A673 (cell line): ENCODE measurements at regions not wholly inside any gene's neighbourhood (a gene's known extent, or its start where the extent isn't known, plus 50 kb on each side); places are given as distances from the start of the nearest gene placed in this dataset.

Experiments used
- CTCF ChIP-seq: fragments of 300-800, 200-600 bp; sonication (generic); conservative IDR thresholded peaks from 2 replicates; pipeline ENCODE4 v1.5.1; 2017; ENCODE audit warnings: low read depth, mild to moderate bottlenecking, antibody characterized with exemption, low read length, moderate library complexity, mixed read lengths
- EZH2 ChIP-seq: fragments of 200-600 bp; sonication (generic); IDR thresholded peaks from 2 replicates; pipeline ENCODE4 v1.6.1; 2017; ENCODE audit warnings: borderline replicate concordance, low read depth, mild to moderate bottlenecking, mixed read lengths, antibody characterized with exemption, low read length; ENCODE audit not compliant: poor library complexity, severe bottlenecking

- TF ChIP-seq CTCF: no peak
- no peak for TF ChIP-seq EZH2
These were observed 332.5 kb downstream of the ZWINT start for GRCh38 chr10:56028298-56029132.
